ENCODE measurements at regions not wholly inside any gene's neighbourhood (a gene's known extent, or its start where the extent isn't known, plus 50 kb on each side); places are given as distances from the start of the nearest gene placed in this dataset.

GRCh38 chr1:239912471-239912870 is 179.2 kb upstream of the FMN2 start:
- no peak for TF ChIP-seq JUND (IDR thresholded peaks at IDR 0.05; ENCODE audit: low read depth)
- in situ Hi-C loops (cut with HindIII; ENCODE audit: low pct_unique_long_range_greater_than_20kb, low sequenced_read_pairs), result no loop called here
- DNase-seq (ENCODE audit: low read depth in 1 of 2, low spot score in 1 of 2), result no peak

- in situ Hi-C loops (cut with HindIII; ENCODE audit: low pct_unique_long_range_greater_than_20kb, low sequenced_read_pairs), result no loop called here
- TF ChIP-seq JUND (IDR thresholded peaks at IDR 0.05; ENCODE audit: low read depth), result no peak
- DNase-seq (ENCODE audit: low read depth in 1 of 2, low spot score in 1 of 2), result no peak
Observed at GRCh38 chr1:239913141-239913585, 178.5 kb upstream of the FMN2 start.

GRCh38 chr1:239914751-239915231 is 176.9 kb upstream of the FMN2 start:
- in situ Hi-C loops (cut with HindIII; ENCODE audit: low pct_unique_long_range_greater_than_20kb, low sequenced_read_pairs), result no loop called here
- peak in 1 of 2 experiments; percentile 28 for DNase-seq (ENCODE audit: low read depth in 1 of 2, low spot score in 1 of 2)
- TF ChIP-seq JUND (IDR thresholded peaks at IDR 0.05; ENCODE audit: low read depth), result no peak

DNA sequence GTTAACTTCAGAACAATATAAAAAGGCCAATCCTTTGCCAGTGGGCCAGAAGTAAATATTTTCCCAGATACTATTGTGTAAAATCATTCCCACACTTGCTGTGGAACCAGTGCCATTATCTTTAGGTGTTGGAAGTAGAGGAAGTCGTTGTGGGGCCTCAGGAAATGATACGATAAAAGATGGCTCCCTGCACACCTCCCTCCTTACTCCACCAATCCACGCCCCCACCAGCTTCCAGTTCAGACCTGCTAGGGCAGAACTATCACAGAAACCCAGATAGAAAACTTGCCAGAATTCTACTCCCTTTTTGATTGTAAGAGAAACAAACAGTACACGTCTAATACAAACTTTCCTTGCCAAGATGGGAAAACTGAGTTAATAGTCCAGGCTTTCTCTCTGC is 173.0 kb upstream of the FMN2 start:
- TF ChIP-seq JUND (IDR thresholded peaks at IDR 0.05; ENCODE audit: low read depth), result no peak
- in situ Hi-C loops (cut with HindIII; ENCODE audit: low pct_unique_long_range_greater_than_20kb, low sequenced_read_pairs), result no loop called here
- no peak for DNase-seq (ENCODE audit: low read depth in 1 of 2, low spot score in 1 of 2)

DNA sequence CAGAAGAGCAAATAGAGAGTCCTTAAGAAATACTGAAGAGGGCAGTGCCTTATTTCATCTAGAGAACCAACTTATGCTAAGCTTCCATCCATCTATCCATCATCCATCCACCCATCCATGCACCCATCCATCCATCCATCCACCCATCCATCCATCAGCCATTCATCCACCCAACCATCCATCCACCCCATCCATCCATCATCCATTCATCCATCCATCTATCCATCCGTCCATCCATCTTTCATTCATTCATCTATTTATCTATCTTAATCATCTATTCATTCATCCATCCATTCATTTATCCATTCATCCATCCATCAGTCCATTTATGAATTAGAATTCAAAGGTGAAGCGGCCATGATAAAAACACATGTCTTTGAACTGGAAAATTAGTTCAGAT is 171.5 kb upstream of the FMN2 start:
- TF ChIP-seq JUND (IDR thresholded peaks at IDR 0.05; ENCODE audit: low read depth), result no peak
- in situ Hi-C loops (cut with HindIII; ENCODE audit: low pct_unique_long_range_greater_than_20kb, low sequenced_read_pairs), result no loop called here
- no peak for DNase-seq (ENCODE audit: low read depth in 1 of 2, low spot score in 1 of 2)

DNA sequence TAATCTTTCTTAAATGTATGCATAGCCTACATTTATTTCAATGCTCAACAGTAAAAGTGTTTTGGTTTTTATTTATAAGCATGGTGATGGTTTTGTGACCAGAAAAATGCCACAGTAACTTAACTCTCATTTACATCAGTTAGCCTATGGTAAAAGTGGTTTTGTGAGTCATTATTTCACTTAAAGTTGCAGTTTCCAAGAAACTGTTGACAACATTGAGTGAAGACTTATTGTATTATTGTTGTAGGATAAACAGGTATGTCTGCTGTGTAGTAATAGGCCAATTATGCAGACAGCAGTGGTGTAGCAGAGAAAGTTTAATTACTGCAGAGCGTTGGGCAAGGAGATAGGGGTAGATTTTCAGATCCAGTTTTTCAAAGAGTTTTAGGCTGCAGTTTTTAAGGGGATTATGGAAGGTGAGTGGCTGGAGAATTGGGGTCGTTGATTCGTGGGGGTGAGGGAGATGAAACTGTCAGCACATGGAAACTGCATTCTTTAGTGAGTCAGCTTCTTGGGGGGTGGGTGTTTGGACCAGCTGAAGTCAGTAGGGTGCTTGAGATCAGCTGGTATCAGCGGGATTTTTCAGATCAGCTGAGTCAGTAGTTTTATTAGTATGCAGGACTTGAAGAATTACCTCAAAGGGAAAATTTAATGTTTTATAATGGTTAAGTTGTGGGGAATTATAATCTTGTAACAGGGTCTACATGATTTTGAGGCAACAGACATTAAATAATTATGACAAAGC is 168.7 kb upstream of the FMN2 start:
- in situ Hi-C loops (cut with HindIII; ENCODE audit: low pct_unique_long_range_greater_than_20kb, low sequenced_read_pairs), result no loop called here
- DNase-seq (ENCODE audit: low read depth in 1 of 2, low spot score in 1 of 2), result no peak
- TF ChIP-seq JUND (IDR thresholded peaks at IDR 0.05; ENCODE audit: low read depth), result no peak

DNA sequence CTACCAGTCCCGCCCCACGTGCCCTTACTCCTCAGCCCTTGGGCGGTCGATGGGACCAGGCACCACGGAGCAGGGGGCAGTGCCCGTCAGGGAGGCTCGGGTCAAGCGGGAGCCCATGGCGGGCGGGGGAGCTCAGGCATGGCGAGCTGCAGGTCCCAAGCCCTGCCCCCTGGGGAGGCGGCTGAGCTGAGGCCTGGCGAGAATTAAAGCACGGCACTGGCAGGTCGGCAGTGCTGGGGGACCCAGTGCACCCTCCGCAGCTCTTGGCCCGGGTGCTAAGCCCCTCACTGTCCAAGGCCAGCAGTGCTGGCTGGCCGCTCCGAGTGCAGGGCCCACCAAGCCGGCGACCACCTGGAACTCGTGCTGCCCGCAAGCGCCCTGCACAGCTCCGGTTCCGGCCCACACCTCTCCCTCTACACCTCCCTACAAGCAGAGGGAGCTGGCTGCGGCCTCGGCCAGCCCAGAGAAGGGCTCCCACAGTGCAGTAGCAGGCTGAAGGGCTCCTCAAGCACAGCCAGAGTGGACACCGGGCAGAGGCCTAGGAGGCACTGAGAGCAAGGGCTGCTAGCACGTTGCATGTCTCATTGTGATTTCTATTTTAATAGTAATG is 166.8 kb upstream of the FMN2 start:
- no peak for TF ChIP-seq JUND (IDR thresholded peaks at IDR 0.05; ENCODE audit: low read depth)
- DNase-seq (ENCODE audit: low read depth in 1 of 2, low spot score in 1 of 2), result no peak
- in situ Hi-C loops (cut with HindIII; ENCODE audit: low pct_unique_long_range_greater_than_20kb, low sequenced_read_pairs), result no loop called here

- no peak for DNase-seq (ENCODE audit: low read depth in 1 of 2, low spot score in 1 of 2)
- no peak for TF ChIP-seq JUND (IDR thresholded peaks at IDR 0.05; ENCODE audit: low read depth)
- in situ Hi-C loops (cut with HindIII; ENCODE audit: low pct_unique_long_range_greater_than_20kb, low sequenced_read_pairs), result no loop called here
Observed at GRCh38 chr1:239926184-239926583, 165.5 kb upstream of the FMN2 start.

DNA sequence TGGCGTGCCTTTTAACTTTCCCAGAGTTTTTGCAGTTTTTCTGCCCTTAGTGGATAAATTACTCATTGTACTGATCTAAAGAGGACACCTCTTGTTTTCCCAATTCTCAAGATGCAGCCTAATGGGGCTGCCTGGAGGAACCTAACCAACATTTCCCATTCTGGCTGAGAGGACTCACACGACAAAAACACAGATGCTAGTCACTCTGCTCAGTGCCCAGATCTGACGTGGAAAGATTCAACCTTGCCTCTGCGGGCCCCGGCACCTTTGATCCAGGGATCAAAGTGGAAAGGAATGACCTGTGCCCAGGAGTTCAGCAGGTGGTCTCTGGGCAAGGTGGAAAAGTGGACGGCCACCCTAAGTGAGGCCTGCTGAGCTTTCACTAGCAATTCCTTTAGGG is 162.4 kb upstream of the FMN2 start:
- DNase-seq (ENCODE audit: low read depth in 1 of 2, low spot score in 1 of 2), result no peak
- in situ Hi-C loops (cut with HindIII; ENCODE audit: low pct_unique_long_range_greater_than_20kb, low sequenced_read_pairs), result no loop called here
- TF ChIP-seq JUND (IDR thresholded peaks at IDR 0.05; ENCODE audit: low read depth), result no peak

GRCh38 chr1:239930686-239931262 is 160.9 kb upstream of the FMN2 start:
- in situ Hi-C loops (cut with HindIII; ENCODE audit: low pct_unique_long_range_greater_than_20kb, low sequenced_read_pairs), result no loop called here
- no peak for TF ChIP-seq JUND (IDR thresholded peaks at IDR 0.05; ENCODE audit: low read depth)
- no peak for DNase-seq (ENCODE audit: low read depth in 1 of 2, low spot score in 1 of 2)

GRCh38 chr1:239931341-239931740 is 160.3 kb upstream of the FMN2 start:
- in situ Hi-C loops (cut with HindIII; ENCODE audit: low pct_unique_long_range_greater_than_20kb, low sequenced_read_pairs), result no loop called here
- no peak for TF ChIP-seq JUND (IDR thresholded peaks at IDR 0.05; ENCODE audit: low read depth)

GRCh38 chr1:239939602-239940001 is 152.1 kb upstream of the FMN2 start:
- DNase-seq (ENCODE audit: low read depth in 1 of 2, low spot score in 1 of 2), result no peak
- in situ Hi-C loops (cut with HindIII; ENCODE audit: low pct_unique_long_range_greater_than_20kb, low sequenced_read_pairs), result no loop called here
- no peak for TF ChIP-seq JUND (IDR thresholded peaks at IDR 0.05; ENCODE audit: low read depth)

More at GRCh38 chr1:239931341-239931740, 160.3 kb upstream of the FMN2 start:
- no peak for DNase-seq (ENCODE audit: low read depth in 1 of 2, low spot score in 1 of 2)

GRCh38 chr1:239943761-239944160 is 147.9 kb upstream of the FMN2 start:
- no peak for TF ChIP-seq JUND (IDR thresholded peaks at IDR 0.05; ENCODE audit: low read depth)
- in situ Hi-C loops (cut with HindIII; ENCODE audit: low pct_unique_long_range_greater_than_20kb, low sequenced_read_pairs), result no loop called here
- DNase-seq (ENCODE audit: low read depth in 1 of 2, low spot score in 1 of 2), result no peak

Data from T47D (cell line).